Stomach smooth muscle (tissue), 2 donors: ENCODE measurements at regions not wholly inside any gene's neighbourhood (a gene's known extent, or its start where the extent isn't known, plus 50 kb on each side); places are given as distances from the start of the nearest gene placed in this dataset.

ENCODE experiments used
- H3K27ac ChIP-seq: one replicate; pipeline ENCODE4 v1.7.0; 2013; ENCODE audit warnings: mild to moderate bottlenecking, low read length, inconsistent platforms
- H3K27me3 ChIP-seq, 2 donors: one replicate each; pipeline ENCODE4 v1.7.0; 2013; ENCODE audit warnings: low read length in 2 of 2; ENCODE audit not compliant: insufficient read depth in 2 of 2, control insufficient read depth in 1 of 2
- H3K36me3 ChIP-seq, 2 donors: one replicate each; pipeline ENCODE4 v1.7.0; 2013; ENCODE audit warnings: low read length in 2 of 2; ENCODE audit not compliant: control insufficient read depth in 2 of 2, insufficient read depth in 2 of 2
- H3K4me1 ChIP-seq: one replicate; pipeline ENCODE4 v1.7.0; 2013; ENCODE audit warnings: low read length; ENCODE audit not compliant: control insufficient read depth, insufficient read depth
- H3K4me3 ChIP-seq, 2 donors: one replicate each; pipeline ENCODE4 v1.7.0; 2013; ENCODE audit warnings: low read length in 2 of 2
- H3K9ac ChIP-seq, 2 donors: one replicate each; pipeline ENCODE4 v1.7.0; 2013; ENCODE audit warnings: low read length in 2 of 2, mild to moderate bottlenecking in 1 of 2
- H3K9me3 ChIP-seq, 2 donors: one replicate each; pipeline ENCODE4 v1.7.0; 2013; ENCODE audit warnings: low read length in 2 of 2; ENCODE audit not compliant: control insufficient read depth in 2 of 2
- donor health status: healthy.
- donor health status: Pancreatic carcinoma.

DNA sequence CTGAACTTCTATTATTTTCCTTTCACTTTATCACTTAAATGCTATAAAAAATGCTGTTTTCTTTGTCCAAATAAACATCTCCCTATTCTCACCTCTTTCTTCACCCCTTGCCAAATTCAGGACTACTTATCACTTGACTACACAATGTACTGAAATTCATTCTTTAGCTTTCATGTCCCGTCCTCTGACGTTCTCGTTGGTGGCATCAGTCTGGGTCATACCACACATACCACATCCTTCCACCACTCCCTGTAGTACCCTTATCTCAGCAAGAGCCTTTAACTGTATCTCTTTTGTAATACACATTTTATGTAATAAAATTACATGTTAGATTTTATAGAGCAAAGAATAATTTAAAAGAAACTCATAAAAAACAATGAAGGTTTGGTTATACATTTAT, 231.1 kb upstream of the PAPPA start:
- Histone ChIP-seq H3K27me3 (no peaks in the 10 kb centered on the region), H3K27ac (no peak overlapping the region), H3K9me3 (no peaks in the 10 kb centered on the region), H3K9ac (no peak overlapping the region), H3K36me3 (no peaks in the 10 kb centered on the region), H3K4me3 (no peak overlapping the region), H3K4me1 (no peaks in the 10 kb centered on the region)

DNA sequence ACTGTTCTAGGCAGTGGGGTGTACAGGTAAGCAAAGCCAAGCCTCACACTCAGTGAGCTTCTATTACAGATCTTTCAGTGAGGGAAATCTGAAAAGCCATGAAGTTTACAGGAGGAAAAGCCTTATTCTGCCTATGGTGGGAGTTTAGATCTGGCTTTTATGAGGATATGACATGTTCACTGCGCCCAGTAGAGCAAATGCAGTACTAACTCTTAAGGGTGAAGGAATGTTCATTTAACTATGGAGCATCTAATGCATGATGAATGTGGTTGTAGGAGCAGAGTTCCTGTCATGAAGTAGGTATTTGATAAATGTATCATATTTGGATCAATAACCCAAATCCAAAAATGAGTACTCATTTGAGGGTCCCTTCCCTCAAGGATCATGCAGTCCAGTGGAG, 230.2 kb upstream of the PAPPA start:
- Histone ChIP-seq H3K27me3 (no peaks in the 10 kb centered on the region), H3K4me1 (no peaks in the 10 kb centered on the region), H3K36me3 (no peaks in the 10 kb centered on the region), H3K9me3 (no peaks in the 10 kb centered on the region), H3K4me3 (no peak overlapping the region), H3K27ac (no peak overlapping the region), H3K9ac (no peak overlapping the region)

GRCh38 chr9:115923903-115924668, 229.5 kb upstream of the PAPPA start:
- no peaks in the 10 kb centered on the region for H3K9me3 ChIP-seq
- no peaks in the 10 kb centered on the region for H3K36me3 ChIP-seq
- no peak overlapping the region for H3K27ac ChIP-seq
- no peak overlapping the region for H3K9ac ChIP-seq
- H3K4me1 ChIP-seq, result no peaks in the 10 kb centered on the region
- H3K4me3 ChIP-seq, result no peak overlapping the region
- no peaks in the 10 kb centered on the region for H3K27me3 ChIP-seq

GRCh38 chr9:115924669-115924987, 229.0 kb upstream of the PAPPA start:
- H3K36me3 ChIP-seq, result no peaks in the 10 kb centered on the region
- H3K4me3 ChIP-seq, result no peak overlapping the region
- no peaks in the 10 kb centered on the region for H3K9me3 ChIP-seq
- no peaks in the 10 kb centered on the region for H3K4me1 ChIP-seq
- no peaks in the 10 kb centered on the region for H3K27me3 ChIP-seq
- no peak overlapping the region for H3K27ac ChIP-seq
- no peak overlapping the region for H3K9ac ChIP-seq

DNA sequence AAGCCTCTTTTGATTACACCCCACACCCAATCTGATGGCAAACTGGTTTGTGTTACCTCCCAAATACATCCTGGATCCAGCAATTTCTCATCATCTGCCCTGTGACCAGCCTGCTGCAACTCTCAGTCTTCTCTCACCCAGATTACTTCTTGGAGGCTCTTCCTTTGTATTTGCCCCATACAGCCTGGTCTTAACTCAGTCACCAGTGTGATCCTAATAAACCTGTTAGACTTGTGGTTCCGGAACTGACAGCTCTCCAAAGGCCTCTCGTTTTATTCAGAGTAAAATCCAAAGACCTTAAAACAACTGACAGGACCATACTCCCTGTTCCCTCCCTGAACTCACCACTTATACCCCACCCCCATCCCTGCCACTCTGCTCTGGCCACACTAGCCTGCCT, 228.2 kb upstream of the PAPPA start:
- H3K27ac ChIP-seq, result no peak overlapping the region
- no peaks in the 10 kb centered on the region for H3K4me1 ChIP-seq
- H3K36me3 ChIP-seq, result no peaks in the 10 kb centered on the region

GRCh38 chr9:115930472-115930871, 223.1 kb upstream of the PAPPA start:
- no peaks in the 10 kb centered on the region for H3K36me3 ChIP-seq
- H3K27ac ChIP-seq, result no peak overlapping the region
- no peaks in the 10 kb centered on the region for H3K27me3 ChIP-seq
- no peak overlapping the region for H3K4me3 ChIP-seq
- H3K9me3 ChIP-seq, result no peaks in the 10 kb centered on the region
- no peaks in the 10 kb centered on the region for H3K4me1 ChIP-seq
- H3K9ac ChIP-seq, result no peak overlapping the region

More for the DNA sequence above, 228.2 kb upstream of the PAPPA start:
- Histone ChIP-seq H3K9ac (no peak overlapping the region), H3K27me3 (no peaks in the 10 kb centered on the region), H3K9me3 (no peaks in the 10 kb centered on the region), H3K4me3 (no peak overlapping the region)

GRCh38 chr9:115938479-115938878, 215.1 kb upstream of the PAPPA start:
- Histone ChIP-seq H3K27ac (no peak overlapping the region), H3K9ac (no peak overlapping the region), H3K9me3 (no peaks in the 10 kb centered on the region), H3K27me3 (no peaks in the 10 kb centered on the region), H3K4me3 (no peak overlapping the region), H3K36me3 (no peaks in the 10 kb centered on the region), H3K4me1 (no peaks in the 10 kb centered on the region)

GRCh38 chr9:115939065-115939765, 214.4 kb upstream of the PAPPA start:
- Histone ChIP-seq H3K9ac (no peak overlapping the region), H3K36me3 (no peaks in the 10 kb centered on the region), H3K4me3 (no peak overlapping the region), H3K27me3 (no peaks in the 10 kb centered on the region), H3K27ac (no peak overlapping the region), H3K9me3 (no peaks in the 10 kb centered on the region), H3K4me1 (no peaks in the 10 kb centered on the region)

DNA sequence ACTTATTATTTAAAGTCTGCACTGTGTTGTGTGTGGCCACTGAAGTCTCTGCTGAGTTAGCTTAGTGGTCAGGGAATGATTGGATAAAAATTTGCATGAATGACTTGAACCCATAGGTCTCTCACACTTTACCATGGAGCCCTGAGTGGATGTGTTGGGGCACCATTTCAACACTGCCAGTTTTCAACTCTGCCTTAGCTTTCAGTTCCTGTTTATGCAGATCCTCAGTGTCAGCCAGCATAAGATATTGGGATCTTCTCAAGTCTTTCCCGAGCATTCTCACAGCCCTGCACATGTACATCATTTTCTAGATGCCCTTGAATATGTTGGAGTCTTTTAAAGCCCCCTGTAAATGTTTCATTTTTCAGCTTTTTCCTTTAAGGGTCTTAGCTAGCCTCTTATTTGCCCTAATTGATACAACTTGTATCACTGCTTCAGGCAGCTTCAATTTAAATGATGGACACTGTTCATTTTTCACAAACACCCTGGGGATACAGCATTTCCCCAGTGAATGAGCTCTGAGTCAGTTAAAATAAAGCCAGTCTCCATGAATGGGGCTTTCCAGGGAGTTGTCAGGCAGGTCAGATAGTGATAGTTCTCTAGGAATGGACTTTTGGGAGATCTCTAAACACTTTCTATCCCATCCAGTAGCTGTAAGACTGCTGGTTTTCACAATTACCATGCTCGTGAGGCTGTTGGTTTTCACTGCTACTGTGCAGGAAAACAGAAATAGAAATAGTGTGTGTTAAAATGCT, 211.9 kb upstream of the PAPPA start:
- Histone ChIP-seq H3K36me3 (no peaks in the 10 kb centered on the region), H3K9ac (no peak overlapping the region), H3K4me3 (no peak overlapping the region), H3K27ac (no peak overlapping the region), H3K9me3 (no peaks in the 10 kb centered on the region), H3K4me1 (no peaks in the 10 kb centered on the region), H3K27me3 (no peaks in the 10 kb centered on the region)

DNA sequence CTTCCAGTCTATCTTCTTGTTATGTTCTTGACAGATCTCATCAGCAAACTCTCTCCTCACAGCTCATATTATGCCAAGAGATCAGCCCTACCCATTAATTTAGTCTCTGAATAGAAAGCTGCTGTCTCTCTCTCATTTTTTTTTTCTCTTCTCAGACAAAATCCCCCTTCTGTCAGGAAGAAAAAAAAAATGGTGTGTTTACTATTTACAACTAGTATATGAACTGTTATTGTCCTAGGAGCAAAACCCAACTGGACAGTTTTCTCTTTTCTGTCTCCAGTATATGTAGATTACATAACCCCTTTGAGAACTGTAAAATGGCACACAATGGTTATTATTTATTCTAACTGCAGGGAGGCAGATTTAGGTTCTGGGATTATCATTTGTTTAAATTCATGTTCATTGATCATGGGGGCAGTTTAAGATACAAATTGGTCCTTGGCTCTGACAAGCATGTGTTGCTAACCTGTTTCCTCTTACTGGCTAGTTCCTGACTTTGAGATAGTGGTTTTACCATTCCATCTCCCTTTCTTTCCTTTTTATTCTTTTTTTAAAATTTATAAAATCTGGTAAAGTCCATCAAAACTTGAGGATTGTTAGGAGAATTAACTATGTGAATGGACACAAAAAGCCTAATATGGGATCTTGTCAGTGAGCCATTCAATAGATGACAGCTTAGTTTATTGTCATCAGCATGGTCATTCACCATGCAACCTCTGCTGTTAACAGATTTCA, 210.0 kb upstream of the PAPPA start:
- no peak overlapping the region for H3K9ac ChIP-seq
- H3K27me3 ChIP-seq, result no peaks in the 10 kb centered on the region
- peak overlapping the region; percentile 12 for H3K27ac ChIP-seq
- no peaks in the 10 kb centered on the region for H3K36me3 ChIP-seq
- no peaks in the 10 kb centered on the region for H3K9me3 ChIP-seq
- H3K4me3 ChIP-seq, result no peak overlapping the region
- H3K4me1 ChIP-seq, result no peaks in the 10 kb centered on the region
